HCT116 (cell line): ENCODE measurements at regions not wholly inside any gene's neighbourhood (a gene's known extent, or its start where the extent isn't known, plus 50 kb on each side); places are given as distances from the start of the nearest gene placed in this dataset.
A peak's percentile ranks its signal among the peaks of the same experiment; 100 is the strongest.

Experiments used
- MAX ChIP-seq: IDR thresholded peaks from 2 replicates; pipeline ENCODE4 v1.6.1; 2012
- POLR2A ChIP-seq: IDR thresholded peaks from 2 replicates; pipeline ENCODE4 v1.7.0; 2011; ENCODE audit warnings: borderline replicate concordance; ENCODE audit not compliant: insufficient read depth, insufficient read length; ENCODE audit errors: extremely low read depth
- SP1 ChIP-seq: IDR thresholded peaks from 2 replicates; pipeline ENCODE4 v1.6.1; 2012; ENCODE audit warnings: low read depth
- ZNF274 ChIP-seq: fragments of 200-500 bp; sonication (Bioruptor generic); IDR thresholded peaks from 2 replicates; pipeline ENCODE4 v1.6.1; 2014; ENCODE audit warnings: mild to moderate bottlenecking, low read depth, low read length, inconsistent platforms

- TF ChIP-seq SP1 (no peak), MAX (0 out of 2 replicates have a peak, but pooled peaks have one; percentile 16), POLR2A (no peak), ZNF274 (no peak)
Observed at GRCh38 chr6:122033564-122034181, 365.8 kb upstream of the HSF2 start.
